CMK (cell line): ENCODE measurements at regions not wholly inside any gene's neighbourhood (a gene's known extent, or its start where the extent isn't known, plus 50 kb on each side); places are given as distances from the start of the nearest gene placed in this dataset.
A peak's percentile ranks its signal among the peaks of the same experiment; 100 is the strongest.

Source experiments
- DNase-seq: peaks from one replicate; pipeline ENCODE4 v3.0.0-alpha.2; 2010; ENCODE audit warnings: low read depth

DNA sequence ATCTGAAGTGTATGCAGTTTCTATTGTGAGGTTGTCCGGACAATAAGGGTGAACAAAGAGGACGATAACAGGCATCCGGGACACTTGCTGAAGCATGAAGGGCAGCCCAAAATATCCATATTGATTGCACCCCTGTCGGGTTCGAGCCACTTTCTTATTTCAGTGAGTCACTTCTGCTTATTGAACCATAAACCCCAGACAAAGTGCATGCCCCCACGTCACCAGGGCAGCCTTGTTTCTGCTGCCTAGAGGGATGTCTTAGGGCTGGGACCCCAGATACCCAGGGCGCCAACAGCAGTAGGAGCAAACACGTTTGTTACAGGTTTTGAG, 175.3 kb upstream of the LYZL1 start:
- no peak for DNase-seq

DNA sequence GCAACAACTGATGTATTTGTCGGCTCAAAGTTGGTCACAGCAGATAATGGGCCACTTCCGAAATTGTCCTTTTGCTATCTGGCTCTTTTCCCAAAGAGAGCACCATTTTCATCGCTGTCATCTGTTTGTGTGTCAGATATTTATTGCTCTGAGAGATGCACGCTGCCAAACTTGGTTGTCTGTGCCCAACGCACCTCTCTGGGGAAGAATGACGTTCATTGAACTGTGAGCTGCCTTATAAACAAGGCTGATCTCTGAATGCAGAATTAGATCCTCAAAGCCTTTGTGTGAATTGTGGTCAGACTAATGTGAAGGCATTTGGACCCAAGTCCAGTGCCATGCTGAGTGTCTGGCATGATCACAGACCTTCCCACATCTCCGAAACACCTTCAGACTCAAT, 174.7 kb upstream of the LYZL1 start:
- DNase-seq, result no peak

DNA sequence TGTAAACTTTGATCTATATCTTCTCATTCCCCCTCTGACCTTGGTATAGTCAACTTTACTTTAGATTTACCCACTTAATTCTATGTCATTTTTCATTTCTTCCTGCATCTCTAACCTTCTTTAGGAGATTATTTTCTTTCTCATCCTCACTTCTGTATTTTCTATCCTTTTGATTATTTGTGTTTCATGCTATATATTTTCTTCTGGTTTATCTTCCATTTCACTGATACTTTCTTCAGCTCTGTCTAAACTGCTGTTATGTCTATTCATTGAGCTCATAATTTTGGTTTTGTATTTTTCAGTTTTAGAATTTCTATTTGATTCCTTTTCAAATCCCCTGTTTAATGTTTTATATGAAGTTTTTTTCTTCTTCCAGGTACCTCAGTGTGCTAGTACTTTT, 171.1 kb upstream of the LYZL1 start:
- no peak for DNase-seq

DNA sequence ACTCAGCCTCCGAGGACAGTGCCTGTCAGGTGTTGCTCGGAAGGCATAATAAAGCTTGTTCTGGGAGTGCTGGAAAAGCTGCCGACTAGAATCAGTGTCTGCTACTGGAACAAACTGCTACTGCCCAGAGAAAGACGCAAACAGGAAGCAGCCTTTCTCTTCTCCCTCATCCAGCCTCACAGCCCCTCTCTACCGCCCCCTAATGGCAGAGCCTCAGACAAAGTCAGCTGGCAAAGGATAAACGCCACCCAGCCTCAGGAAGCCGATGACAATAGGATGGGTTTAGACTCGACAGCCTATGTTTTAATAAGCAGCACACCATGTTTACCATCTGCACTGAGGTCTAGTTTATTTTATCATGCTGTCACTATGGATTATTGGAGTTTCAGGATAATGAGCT, 169.5 kb upstream of the LYZL1 start:
- no peak for DNase-seq

DNA sequence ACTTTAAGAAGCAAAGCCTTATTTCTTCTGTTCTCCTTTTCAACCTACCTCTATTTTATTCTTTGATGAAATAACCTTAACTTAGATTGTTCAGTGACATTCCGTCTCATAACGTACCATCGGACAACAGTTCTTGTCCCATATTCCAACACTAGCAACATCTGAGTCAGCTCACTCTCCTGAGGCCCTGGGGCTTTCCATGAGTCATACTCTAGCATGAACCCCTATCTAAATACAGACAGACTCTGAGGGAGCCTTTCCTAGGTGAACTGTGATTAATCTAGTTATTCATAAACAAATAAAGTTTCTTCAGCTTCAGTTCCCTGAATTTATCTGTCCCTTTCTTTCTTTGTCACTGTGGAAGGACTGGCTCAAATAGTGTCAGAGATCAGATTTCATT, 168.7 kb upstream of the LYZL1 start:
- DNase-seq, result no peak

DNA sequence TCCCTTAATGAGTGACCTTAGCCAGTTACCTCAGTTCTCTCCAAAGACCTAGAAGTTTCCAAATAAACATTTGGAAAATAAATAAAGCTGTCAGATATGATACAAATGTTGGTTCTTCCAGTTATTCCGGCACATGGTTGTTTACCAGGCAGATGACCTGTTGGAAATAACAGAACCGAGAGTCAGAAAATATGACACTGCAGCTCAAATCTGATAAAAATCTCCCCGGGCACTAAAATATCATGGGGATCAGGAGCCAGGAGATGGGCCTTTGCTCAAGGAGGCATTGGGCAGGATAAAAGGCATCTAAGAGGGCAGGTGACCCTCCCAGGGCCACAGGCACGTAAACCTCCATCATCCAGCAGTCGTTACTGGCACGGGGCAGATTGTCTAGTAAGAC, 164.0 kb upstream of the LYZL1 start:
- DNase-seq, result no peak

DNA sequence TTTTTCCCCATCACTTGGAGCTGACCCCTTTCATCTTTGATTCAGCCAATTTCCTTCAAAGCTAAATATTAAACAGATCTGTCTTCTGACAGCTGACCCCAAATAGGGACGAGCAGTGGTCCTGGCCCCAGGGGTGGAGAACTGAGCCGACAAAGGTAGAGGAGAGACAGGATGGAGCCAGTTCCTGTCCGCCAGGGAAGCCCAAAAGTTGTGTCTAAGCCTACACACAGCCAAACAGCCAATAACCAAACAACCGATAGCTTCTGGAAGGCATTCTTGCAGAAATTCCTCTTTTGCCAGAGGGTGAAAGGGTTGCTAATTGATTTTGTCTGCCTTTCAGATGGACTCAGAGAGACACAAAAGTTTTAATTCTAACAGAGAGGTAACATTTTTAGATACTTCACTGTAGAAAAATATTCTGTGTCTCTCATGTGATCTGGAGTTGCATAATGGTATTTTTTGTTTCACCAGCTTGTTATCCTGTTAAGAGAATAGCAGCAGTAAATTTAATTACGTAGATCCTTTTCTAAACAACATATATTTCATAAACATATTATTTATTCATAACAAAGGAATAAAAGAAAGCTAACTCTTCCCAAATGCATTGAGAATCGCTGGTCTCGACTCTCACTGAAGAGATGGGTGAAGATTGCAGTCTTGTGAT, 161.7 kb upstream of the LYZL1 start:
- DNase-seq, result no peak

DNA sequence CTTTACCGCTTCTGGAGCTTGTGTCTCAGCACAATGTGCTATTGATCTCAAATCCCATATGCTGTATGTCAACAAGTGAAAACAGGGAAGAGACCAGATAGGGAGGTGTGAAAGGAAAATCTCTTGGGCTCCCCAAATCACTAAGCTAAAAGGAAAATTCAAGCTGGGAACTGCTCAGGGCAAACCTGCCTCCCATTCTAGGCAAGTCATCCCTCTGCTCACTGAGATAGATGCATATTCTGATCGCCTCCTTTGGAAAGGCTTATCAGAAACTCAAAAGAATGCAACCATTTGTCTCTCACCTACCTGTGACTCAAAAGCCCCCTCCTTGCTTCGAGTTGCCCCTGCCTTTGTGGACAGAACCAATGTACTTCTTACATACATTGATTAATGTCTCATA, 161.1 kb upstream of the LYZL1 start:
- no peak for DNase-seq

DNA sequence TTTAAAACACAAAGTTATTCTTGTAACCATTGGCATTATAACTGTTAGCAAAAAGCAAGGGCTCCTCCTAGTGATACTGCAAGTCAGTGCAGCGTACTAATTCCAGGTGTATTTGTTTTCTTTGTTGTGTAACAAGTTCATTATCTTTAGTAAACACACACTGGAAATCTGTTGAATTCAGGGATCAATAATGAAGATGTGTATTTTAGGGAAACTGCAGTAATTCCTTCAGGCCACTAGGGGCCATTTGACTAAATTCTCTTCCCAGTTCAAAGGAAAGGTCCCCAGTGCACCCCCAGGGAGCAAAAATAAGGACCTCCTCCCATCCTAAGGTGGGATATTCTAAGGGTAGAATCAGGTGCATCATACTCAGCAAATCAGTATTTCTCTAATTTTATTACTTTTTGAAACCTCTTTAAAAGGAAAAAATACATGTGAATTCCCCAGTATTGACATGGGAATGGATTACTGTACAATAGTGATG, 158.6 kb upstream of the LYZL1 start:
- DNase-seq, result no peak

DNA sequence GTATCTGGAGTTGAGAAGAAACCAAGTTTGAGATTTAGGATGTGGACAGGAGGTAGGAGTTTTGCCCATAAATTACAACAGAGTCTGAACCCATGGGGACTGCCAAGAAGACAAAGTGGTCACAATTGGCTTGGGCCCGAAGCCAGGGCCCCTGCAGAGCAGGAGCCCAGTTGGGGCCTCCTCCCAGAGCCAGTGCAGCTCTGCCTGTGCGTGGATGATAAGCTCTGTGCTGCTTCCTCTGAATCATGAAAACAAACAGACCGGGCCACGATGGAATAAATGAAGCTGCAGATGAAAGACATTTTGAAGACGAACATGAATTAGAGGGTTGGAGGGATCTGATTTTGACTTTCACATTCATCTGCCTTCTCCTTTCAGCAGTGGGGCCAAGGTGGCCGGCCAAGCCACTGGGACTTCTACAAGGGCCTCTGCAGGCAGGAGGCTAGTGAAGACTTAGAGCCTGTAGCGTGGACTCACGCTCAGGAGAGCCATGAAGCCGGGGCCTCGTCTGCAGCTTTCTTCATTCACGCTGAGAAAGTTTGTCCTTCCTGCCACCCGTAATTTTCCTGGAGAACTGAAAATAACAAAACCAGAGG, 156.8 kb upstream of the LYZL1 start:
- DNase-seq, result peak; percentile 48

DNA sequence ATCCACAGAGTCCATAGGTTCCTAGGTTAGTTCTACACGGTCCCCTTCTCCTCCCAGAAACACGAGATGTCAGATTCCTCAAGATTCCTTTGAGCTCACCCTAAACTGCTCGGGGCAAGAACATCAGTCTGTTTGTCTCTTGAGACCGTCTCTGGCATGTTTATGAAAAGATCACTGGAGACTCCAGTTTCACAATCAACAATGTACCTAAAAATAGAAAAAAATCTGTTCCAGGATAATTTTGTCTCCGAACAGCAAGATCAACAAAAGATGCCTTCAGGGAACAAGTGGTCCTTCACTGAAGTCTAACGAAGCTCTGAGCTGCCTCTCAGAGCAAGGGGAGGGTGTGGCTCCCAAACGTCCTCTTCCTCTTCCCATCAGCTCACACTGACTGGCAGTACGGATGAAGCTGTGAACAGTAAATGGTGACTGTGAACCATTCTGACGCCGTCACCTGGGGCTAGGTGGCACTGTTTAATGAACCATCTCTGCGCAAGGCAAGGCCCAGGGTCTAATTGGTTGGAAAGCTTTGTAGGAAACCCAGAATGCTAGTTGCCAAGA, 156.2 kb upstream of the LYZL1 start:
- DNase-seq, result no peak

DNA sequence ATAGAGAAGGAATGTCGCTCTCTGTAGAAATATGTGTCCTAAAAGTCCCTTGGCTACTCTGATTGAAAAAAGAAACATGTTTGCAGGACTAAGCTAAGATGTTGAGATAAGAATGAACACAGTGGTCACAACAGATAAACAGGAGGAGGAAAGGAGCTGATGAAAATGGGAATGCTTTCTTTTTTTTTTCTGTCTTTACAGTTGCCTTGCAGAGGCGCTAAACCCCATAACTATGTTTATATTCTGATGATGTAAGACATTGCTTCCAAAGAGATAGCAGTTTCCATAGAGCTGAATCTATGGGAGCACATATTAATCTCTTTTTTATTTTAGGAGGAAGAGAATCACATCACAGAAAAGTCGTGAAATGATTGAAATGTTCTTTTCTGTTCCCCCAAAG, 153.5 kb upstream of the LYZL1 start:
- no peak for DNase-seq

DNA sequence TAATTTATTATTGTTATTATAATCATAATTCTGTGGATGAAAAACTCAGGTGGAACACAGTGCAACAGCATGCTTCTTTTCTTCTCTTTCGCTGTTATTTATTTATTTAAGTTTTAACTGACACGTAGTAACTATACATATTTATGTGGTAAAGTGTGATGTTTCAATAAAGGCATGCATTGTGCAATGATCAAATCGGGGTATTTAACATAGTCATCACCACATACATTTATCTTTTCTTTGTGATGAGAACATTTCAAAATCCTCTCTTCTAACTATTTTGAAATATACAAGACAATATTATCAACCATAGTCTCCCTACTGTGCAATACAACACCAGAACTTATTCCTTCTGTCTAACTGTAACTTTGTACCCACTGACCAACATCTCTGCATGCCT, 152.5 kb upstream of the LYZL1 start:
- DNase-seq, result no peak

DNA sequence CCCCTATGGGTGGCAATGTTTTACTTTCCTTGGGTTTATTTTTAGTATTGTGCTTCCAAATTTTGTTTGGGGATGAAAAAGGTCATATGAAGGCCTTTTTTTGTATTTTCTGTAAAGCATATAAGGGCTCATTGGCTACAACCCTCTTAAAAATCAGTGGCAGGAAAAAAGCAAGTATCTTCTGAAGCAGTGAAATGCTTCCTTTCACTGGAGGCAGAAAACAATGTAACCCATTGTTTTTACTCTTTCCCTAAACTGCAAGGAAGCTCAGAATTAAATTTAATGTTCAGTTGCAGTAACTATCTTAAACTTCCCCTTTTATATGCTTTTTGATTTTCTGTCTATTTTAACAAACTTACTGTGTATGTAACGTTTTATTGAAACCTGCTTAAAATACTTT, 148.7 kb upstream of the LYZL1 start:
- DNase-seq, result no peak

DNA sequence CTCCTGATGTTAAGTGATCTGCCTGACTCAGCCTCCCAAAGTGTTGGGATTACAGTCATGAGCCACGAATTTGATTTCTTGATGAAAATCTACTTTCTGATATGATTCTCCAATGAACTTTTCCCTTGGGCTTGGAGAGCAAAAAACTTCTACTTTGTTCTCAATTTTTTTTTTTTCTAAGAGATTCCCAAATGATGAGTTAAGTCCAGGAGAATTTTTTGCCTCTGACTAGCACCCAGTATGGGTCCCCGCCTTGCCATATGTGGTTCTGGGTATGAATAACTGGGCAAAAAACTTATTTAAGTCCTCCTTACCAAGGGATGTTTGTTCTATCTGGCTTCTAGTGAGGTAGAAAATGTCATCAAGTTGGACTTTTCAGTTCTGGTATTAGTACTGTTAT, 147.9 kb upstream of the LYZL1 start:
- DNase-seq, result no peak

DNA sequence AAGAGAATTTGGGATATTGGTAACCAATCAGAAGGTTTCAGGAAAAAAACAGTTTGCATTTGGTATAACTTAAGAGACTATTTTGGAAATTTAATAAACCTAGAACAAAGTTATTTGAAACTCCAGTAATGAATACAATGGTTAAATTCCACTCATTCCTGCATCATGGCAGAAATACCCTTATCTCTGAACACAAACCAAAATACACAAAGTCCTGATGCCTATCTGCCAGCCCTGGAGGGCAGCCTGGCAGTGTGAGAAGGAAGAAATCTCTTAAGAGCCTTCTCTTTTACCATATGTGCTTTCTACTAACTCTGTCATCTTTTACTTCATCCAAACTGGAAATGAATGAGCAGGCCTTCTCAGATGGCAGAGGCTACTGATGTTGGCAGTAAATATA, 147.1 kb upstream of the LYZL1 start:
- DNase-seq, result no peak

DNA sequence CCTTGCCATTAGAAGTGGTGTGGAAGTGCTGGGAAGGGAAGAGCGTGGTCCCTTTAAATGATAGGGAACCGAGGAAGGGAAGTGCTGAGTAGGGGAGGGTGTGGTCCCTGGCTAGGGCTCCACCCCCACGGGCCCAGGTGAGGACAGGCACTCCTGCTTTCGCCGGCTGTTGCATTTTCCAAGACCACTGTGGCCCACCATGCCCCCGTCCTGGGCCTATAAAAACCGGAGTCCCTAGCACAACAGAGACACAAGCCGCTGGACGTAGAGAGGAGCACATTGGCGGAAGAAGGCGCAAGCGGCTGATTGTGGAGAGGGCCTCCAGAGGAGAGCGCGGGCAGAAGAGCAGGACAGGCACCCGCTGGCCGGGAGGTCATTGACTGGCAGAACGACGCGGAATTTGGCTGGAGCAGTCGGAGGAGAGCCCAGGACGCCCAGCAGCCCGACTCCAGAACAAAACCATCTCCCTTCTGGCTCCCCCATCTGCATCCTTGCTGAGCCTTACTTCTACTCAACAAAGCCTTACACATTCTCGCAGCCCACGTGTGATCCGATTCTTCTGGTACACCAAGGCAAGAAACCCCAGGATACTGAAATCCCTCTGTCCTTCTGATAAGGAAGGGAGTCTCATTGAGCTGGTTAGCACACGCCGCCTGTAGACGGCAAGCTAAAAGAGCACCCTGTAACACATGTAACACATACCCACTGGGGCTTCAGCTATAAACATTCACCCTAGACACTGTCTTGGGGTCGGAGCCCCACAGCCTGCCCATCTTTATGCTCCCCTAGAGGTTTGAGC, 146.2 kb upstream of the LYZL1 start:
- no peak for DNase-seq

DNA sequence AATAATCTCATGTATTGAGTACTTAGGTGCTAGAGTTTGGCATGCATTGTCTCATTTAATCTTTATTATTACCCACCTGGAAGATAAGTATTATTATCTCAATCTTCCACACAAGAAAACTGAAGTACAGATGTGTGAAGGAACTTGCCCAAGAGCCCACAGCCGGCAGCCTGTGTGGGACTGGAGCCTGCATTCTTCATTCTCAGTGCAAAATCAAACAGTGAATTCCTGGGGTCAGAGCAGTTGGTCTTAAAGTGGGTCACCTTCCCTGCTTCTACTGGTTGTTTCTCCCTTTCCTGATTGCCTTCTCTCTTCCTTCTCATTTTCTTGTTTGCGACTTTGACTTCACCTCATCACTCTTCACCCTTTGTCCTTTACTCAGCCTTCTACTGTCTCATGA, 144.7 kb upstream of the LYZL1 start:
- DNase-seq, result no peak

DNA sequence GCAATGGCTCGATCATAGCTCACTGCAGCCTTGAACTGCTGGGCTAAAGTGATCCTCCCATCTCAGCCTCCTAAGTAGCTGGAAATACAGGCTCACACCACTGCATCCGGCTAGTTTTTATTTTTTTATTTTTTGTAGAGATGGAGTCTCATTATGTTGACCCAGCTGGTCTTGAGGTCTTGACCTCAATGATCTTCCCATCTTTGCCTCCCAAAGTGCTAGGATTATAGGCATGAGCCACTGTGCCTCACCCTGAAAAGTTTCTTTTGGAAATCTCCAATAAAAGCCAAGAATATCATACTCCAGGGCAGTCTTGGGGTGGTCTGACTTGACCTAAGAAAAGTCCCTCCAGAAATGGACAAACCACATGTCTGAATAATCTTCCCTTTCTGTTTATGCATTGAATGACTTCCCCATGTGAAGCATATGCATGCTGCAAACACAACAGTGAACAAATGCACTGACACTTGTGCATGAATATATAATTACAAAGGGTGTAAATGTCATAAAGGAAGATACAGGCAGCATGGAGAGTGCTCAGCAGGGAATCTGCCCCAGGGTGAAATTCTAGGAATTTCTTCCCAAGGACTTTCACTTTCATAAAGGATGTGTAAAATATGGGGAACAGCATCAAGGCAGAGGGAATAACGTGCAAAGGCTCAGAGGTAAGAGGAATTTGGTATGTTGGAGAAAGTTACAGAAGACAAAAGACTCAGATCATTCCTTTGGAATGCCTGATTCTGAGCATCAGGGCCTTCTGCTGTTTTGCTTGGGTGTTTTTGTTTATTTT, 142.4 kb upstream of the LYZL1 start:
- no peak for DNase-seq

DNA sequence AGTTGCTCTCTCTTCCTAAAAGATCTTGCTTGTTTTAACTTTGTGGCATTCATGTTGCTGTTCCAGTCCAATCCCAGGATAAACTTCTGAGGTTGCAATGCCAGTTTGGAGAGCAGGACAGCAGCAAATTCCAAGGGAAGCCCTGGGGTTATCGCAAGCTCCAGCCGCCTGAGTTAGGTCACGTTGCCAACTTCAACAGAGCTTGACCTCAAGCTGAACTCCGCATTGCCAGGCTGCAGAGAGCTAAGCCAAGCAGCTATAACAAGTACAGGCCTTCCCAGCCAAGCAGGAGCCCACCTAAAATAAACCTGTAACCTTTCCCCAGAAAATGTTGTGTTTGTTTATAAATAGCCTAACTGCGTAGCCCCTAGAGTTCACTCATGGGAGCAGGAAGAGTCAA, 138.9 kb upstream of the LYZL1 start:
- no peak for DNase-seq

DNA sequence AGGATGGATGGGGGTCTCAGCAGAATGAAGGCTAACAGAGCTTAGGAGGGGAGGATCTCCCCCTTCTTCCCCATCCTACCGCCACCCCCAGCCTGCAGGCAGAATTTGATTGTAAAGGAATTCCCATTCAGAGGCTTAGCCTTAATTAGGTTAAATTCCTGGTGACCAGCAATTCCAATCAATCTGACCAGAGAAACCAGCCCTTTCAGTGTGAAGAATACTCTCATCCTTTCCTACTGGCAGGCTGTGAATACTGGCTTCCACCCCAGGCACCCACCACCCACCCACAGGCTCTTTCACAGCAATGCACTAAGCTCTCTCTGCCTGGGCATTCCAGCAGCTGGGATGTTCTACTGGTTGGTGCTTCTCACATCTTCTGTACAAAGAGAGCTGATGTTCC, 137.9 kb upstream of the LYZL1 start:
- no peak for DNase-seq

DNA sequence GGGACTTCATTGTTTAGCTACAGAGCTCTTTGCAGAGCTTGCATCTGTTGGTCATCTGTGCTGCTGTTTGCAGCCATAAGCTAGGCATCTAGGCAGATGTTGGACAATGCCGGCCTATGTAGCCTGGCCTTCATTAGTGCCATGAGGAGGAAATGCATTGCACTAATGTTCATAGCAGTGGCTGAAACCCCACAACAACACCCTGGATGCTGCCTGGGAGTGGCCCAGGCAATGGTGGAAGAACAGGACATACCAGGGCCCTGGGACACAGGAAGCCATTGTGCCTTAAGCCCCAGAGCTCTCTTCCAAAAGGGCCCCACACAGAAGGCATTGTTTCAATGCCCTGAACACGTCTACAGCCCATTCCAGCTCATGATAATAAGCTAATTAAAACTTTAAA, 131.5 kb upstream of the LYZL1 start:
- DNase-seq, result no peak

DNA sequence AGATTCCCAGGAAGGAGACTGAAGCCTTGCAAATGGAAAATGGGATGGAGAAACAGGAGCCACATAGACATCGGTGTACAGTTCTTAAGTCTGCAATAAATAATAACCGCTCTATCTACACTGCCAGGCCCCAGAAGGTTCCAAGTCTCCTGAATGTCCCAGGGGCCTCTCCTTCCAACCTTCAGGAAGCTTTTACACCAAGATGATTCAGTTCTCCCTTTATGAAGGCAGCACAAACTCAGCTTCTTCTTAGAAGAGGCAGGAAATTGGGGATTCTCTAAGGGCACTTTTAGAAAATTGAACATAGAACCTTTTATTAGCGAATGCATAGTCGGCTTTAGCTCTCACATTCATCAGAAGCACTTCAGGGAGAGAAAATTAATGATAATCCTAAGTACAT, 130.8 kb upstream of the LYZL1 start:
- no peak for DNase-seq
